ENCODE measurements at regions not wholly inside any gene's neighbourhood (a gene's known extent, or its start where the extent isn't known, plus 50 kb on each side); places are given as distances from the start of the nearest gene placed in this dataset.

- BruUV-seq (replicated peaks) = no TSS peak
- Histone ChIP-seq H3K27me3 (ENCODE audit: insufficient read depth, low read depth) (no peaks in the 10 kb centered on the region), H3K4me2 (no peak overlapping the region), H3K9me2 (ENCODE audit: insufficient read depth) (0 out of 2 replicates have a peak, but pooled peaks cover 3% of the 10 kb centered on the region), H3K9me3 (ENCODE audit: insufficient read depth, low read depth) (no peaks in the 10 kb centered on the region; the same call in 1 of the 2 replicates), H3K36me3 (ENCODE audit: low read depth) (no peaks in the 10 kb centered on the region), H4K20me1 (ENCODE audit: insufficient read depth) (no peaks in the 10 kb centered on the region), H3K79me2 (ENCODE audit: low read depth) (no peaks in the 10 kb centered on the region), H3K4me1 (replicated peaks; ENCODE audit: insufficient read depth) (no peaks in the 10 kb centered on the region), H3F3A (ENCODE audit: insufficient read depth, low read depth) (no peaks in the 10 kb centered on the region), H3K27ac (no peak overlapping the region), H3K4me3 (no peak overlapping the region), H2AFZ (no peak overlapping the region)
- DNase-seq = no peak
- POLR2A ChIA-PET (ENCODE audit: unreplicated experiment) = no interaction called here
- CTCF ChIA-PET = no interaction called here
- intact Hi-C loops (cut with micrococcal nuclease; ENCODE audit: unreplicated experiment) = no loop called here
- no peak for TF ChIP-seq CTCF (conservative IDR thresholded peaks at IDR 0.05)
- TF ChIP-seq EZH2 (IDR thresholded peaks at IDR 0.05; ENCODE audit: low read depth) = no peak
These were observed 569.6 kb downstream of the BRINP3 start for GRCh38 chr1:189908113-189908512.

- Histone ChIP-seq H3K79me2 (ENCODE audit: low read depth) (no peaks in the 10 kb centered on the region), H3K4me3 (no peak overlapping the region), H3K9me2 (ENCODE audit: insufficient read depth) (no peaks in the 10 kb centered on the region), H3K4me1 (replicated peaks; ENCODE audit: insufficient read depth) (no peaks in the 10 kb centered on the region), H4K20me1 (ENCODE audit: insufficient read depth) (no peaks in the 10 kb centered on the region), H3K9me3 (ENCODE audit: insufficient read depth, low read depth) (no peaks in the 10 kb centered on the region), H3K4me2 (no peak overlapping the region), H2AFZ (no peak overlapping the region), H3K27ac (no peak overlapping the region), H3K27me3 (ENCODE audit: insufficient read depth, low read depth) (no peaks in the 10 kb centered on the region), H3F3A (ENCODE audit: insufficient read depth, low read depth) (no peaks in the 10 kb centered on the region), H3K36me3 (ENCODE audit: low read depth) (no peaks in the 10 kb centered on the region)
- CTCF ChIA-PET = no interaction called here
- POLR2A ChIA-PET (ENCODE audit: unreplicated experiment) = interaction anchor here (0.6 kb wide), 1 partner anchor 369 kb away, joined by 4 read pairs; no protein-coding TSS in a partner anchor
- BruUV-seq (replicated peaks) = no TSS peak
- TF ChIP-seq CTCF (conservative IDR thresholded peaks at IDR 0.05) = no peak
- no peak for TF ChIP-seq EZH2 (IDR thresholded peaks at IDR 0.05; ENCODE audit: low read depth)
- no peak for DNase-seq
- intact Hi-C loops (cut with micrococcal nuclease; ENCODE audit: unreplicated experiment) = no loop called here
These were observed 556.1 kb downstream of the BRINP3 start for GRCh38 chr1:189921613-189922012.

GRCh38 chr1:189927641-189928040 is 550.0 kb downstream of the BRINP3 start:
- no peak for DNase-seq
- H3K9me3 ChIP-seq (ENCODE audit: insufficient read depth, low read depth) = no peaks in the 10 kb centered on the region
- intact Hi-C loops (cut with micrococcal nuclease; ENCODE audit: unreplicated experiment) = no loop called here
- no TSS peak for BruUV-seq (replicated peaks)
- ChIA-PET POLR2A (ENCODE audit: unreplicated experiment) (no interaction called here), CTCF (no interaction called here)
- H3K4me3 ChIP-seq = no peak overlapping the region
- no peak overlapping the region for H2AFZ ChIP-seq
- no peak overlapping the region for H3K27ac ChIP-seq
- H3K79me2 ChIP-seq (ENCODE audit: low read depth) = no peaks in the 10 kb centered on the region
- no peaks in the 10 kb centered on the region for H3K9me2 ChIP-seq (ENCODE audit: insufficient read depth)
- 0 out of 2 replicates have a peak, but pooled peaks cover 4% of the 10 kb centered on the region for H4K20me1 ChIP-seq (ENCODE audit: insufficient read depth)
- no peaks in the 10 kb centered on the region for H3F3A ChIP-seq (ENCODE audit: insufficient read depth, low read depth)
- TF ChIP-seq EZH2 (IDR thresholded peaks at IDR 0.05; ENCODE audit: low read depth) = no peak
- no peak for TF ChIP-seq CTCF (conservative IDR thresholded peaks at IDR 0.05)
- H3K4me1 ChIP-seq (replicated peaks; ENCODE audit: insufficient read depth) = no peaks in the 10 kb centered on the region
- no peaks in the 10 kb centered on the region for H3K36me3 ChIP-seq (ENCODE audit: low read depth)
- H3K27me3 ChIP-seq (ENCODE audit: insufficient read depth, low read depth) = no peaks in the 10 kb centered on the region
- no peak overlapping the region for H3K4me2 ChIP-seq

All from PC-9 (cell line).